CD4-positive, CD25-positive, alpha-beta regulatory T cell (primary cell): ENCODE measurements at regions not wholly inside any gene's neighbourhood (a gene's known extent, or its start where the extent isn't known, plus 50 kb on each side); places are given as distances from the start of the nearest gene placed in this dataset.

Experiments used
- ATAC-seq, 2 donors: fragments of 150-1000 bp; cut with Tn5 transposase; one replicate each; pipeline ENCODE4 v1.10.0; 2021; ENCODE audit warnings: low read depth in 2 of 2, moderate number of reproducible peaks in 2 of 2, moderate library complexity in 1 of 2
- DNase-seq, 3 donors: peaks; one replicate each; pipeline versions ENCODE4 v3.0.0 to v3.0.0-alpha.2; 2012 to 2022; ENCODE audit warnings: mixed read lengths in 1 of 3
- H3K27ac ChIP-seq: one replicate; pipeline ENCODE4 v1.7.0; 2013; ENCODE audit warnings: mild to moderate bottlenecking, low read length; ENCODE audit not compliant: insufficient read depth, poor library complexity, severe bottlenecking
- H3K27me3 ChIP-seq: one replicate; pipeline ENCODE4 v1.7.0; 2013; ENCODE audit warnings: low read length; ENCODE audit not compliant: control insufficient read depth, insufficient read depth
- H3K36me3 ChIP-seq: one replicate; pipeline ENCODE4 v1.7.0; 2013; ENCODE audit warnings: mild to moderate bottlenecking, low read length, moderate library complexity; ENCODE audit not compliant: control insufficient read depth, insufficient read depth
- H3K4me1 ChIP-seq: 2 replicates; pipeline ENCODE4 v1.7.0; 2013; ENCODE audit warnings: mild to moderate bottlenecking, low read length; ENCODE audit not compliant: insufficient read depth, control insufficient read depth, poor library complexity, severe bottlenecking
- H3K4me3 ChIP-seq: one replicate; pipeline ENCODE4 v1.7.0; 2013; ENCODE audit warnings: low read depth, mild to moderate bottlenecking, low read length, moderate library complexity
- H3K9me3 ChIP-seq, 2 experiments: 1 replicate in 1 of 2; 2 replicates in 1 of 2; pipeline ENCODE4 v1.7.0; 2013; ENCODE audit warnings: low read length in 2 of 2, mild to moderate bottlenecking in 1 of 2, moderate library complexity in 1 of 2; ENCODE audit not compliant: control insufficient read depth in 2 of 2
- H3K27ac Mint-ChIP-seq, 3 donors: one replicate each; pipeline ENCODE4 v1.8.0; 2020 to 2022; ENCODE audit warnings: mild to moderate bottlenecking in 3 of 3, mixed read lengths in 3 of 3, moderate library complexity in 2 of 3
- H3K27me3 Mint-ChIP-seq: one replicate; pipeline ENCODE4 v1.8.0; 2022; ENCODE audit warnings: mild to moderate bottlenecking, mixed read lengths
- H3K36me3 Mint-ChIP-seq: one replicate; pipeline ENCODE4 v1.8.0; 2020; ENCODE audit warnings: mixed read lengths
- H3K4me1 Mint-ChIP-seq, 4 donors: one replicate each; pipeline ENCODE4 v1.8.0; 2020 to 2022; ENCODE audit warnings: mixed read lengths in 4 of 4, mild to moderate bottlenecking in 1 of 4
- H3K4me3 Mint-ChIP-seq, 4 donors: one replicate each; pipeline ENCODE4 v1.8.0; 2020 to 2022; ENCODE audit warnings: mild to moderate bottlenecking in 4 of 4, mixed read lengths in 4 of 4, moderate library complexity in 3 of 4
- H3K9me3 Mint-ChIP-seq, 7 donors: one replicate each; pipeline ENCODE4 v1.8.0; 2020 to 2022; ENCODE audit warnings: mixed read lengths in 7 of 7, mild to moderate bottlenecking in 3 of 7, moderate library complexity in 2 of 7

GRCh38 chr3:4029135-4029534, 229.9 kb downstream of the LRRN1 start:
- DNase-seq (no peak), ATAC-seq (no peak)
- Mint-ChIP-seq H3K27me3 (no peaks in the 10 kb centered on the region), H3K36me3 (no peaks in the 10 kb centered on the region), H3K27ac (no peak overlapping the region), H3K4me1 (no peaks in the 10 kb centered on the region), H3K9me3 (peaks cover 0 to 4% (median 0%) of the 10 kb centered on the region in 7 donors), H3K4me3 (no peak overlapping the region)
- Histone ChIP-seq H3K9me3 (no peaks in the 10 kb centered on the region), H3K27me3 (no peaks in the 10 kb centered on the region), H3K36me3 (no peaks in the 10 kb centered on the region), H3K4me3 (no peak overlapping the region), H3K4me1 (no peaks in the 10 kb centered on the region), H3K27ac (no peak overlapping the region)

DNA sequence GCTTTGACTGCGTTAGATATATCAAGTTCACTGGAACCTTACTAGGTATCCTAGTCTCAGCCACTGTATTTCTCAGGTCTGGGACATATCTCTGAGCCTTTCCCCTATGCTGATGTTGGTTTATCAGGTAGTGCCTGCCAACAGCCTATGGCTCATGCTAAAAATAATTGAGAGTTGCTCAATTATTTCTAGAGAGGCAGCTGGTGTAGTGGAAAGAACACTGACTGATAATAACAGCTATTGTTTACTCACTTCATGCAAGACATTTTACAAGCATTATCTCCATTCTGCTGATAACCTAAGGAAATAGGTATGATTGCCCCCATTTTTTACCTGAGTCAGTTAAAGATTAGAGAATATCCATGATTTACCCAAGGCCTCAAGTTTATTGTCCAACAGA, 231.4 kb downstream of the LRRN1 start:
- no peak overlapping the region for H3K27ac Mint-ChIP-seq
- peaks cover 0 to 4% (median 0%) of the 10 kb centered on the region in 7 donors for H3K9me3 Mint-ChIP-seq
- Histone ChIP-seq H3K36me3 (no peaks in the 10 kb centered on the region), H3K27ac (no peak overlapping the region), H3K4me3 (no peak overlapping the region), H3K9me3 (no peaks in the 10 kb centered on the region), H3K27me3 (no peaks in the 10 kb centered on the region), H3K4me1 (no peaks in the 10 kb centered on the region)
- H3K36me3 Mint-ChIP-seq = no peaks in the 10 kb centered on the region
- no peak for ATAC-seq
- H3K4me3 Mint-ChIP-seq = no peak overlapping the region
- no peaks in the 10 kb centered on the region for H3K4me1 Mint-ChIP-seq
- no peaks in the 10 kb centered on the region for H3K27me3 Mint-ChIP-seq
- DNase-seq = no peak

GRCh38 chr3:4033296-4033695, 234.1 kb downstream of the LRRN1 start:
- ATAC-seq (no peak), DNase-seq (no peak)
- no peaks in the 10 kb centered on the region for H3K27me3 Mint-ChIP-seq
- H3K4me3 Mint-ChIP-seq = no peak overlapping the region
- Histone ChIP-seq H3K4me3 (no peak overlapping the region), H3K36me3 (no peaks in the 10 kb centered on the region), H3K9me3 (no peaks in the 10 kb centered on the region), H3K27ac (no peak overlapping the region), H3K4me1 (no peaks in the 10 kb centered on the region), H3K27me3 (no peaks in the 10 kb centered on the region)
- H3K9me3 Mint-ChIP-seq = peaks cover 0 to 1% (median 0%) of the 10 kb centered on the region in 7 donors
- no peaks in the 10 kb centered on the region for H3K4me1 Mint-ChIP-seq
- H3K36me3 Mint-ChIP-seq = no peaks in the 10 kb centered on the region
- no peak overlapping the region for H3K27ac Mint-ChIP-seq

- no peaks in the 10 kb centered on the region for H3K27me3 ChIP-seq
- no peaks in the 10 kb centered on the region for H3K36me3 ChIP-seq
- no peak overlapping the region for H3K4me3 ChIP-seq
- Mint-ChIP-seq H3K27me3 (no peaks in the 10 kb centered on the region), H3K36me3 (no peaks in the 10 kb centered on the region), H3K9me3 (peaks cover 0 to 4% (median 1%) of the 10 kb centered on the region in 7 donors), H3K4me3 (no peak overlapping the region), H3K4me1 (no peaks in the 10 kb centered on the region), H3K27ac (no peak overlapping the region)
- no peak for DNase-seq
- ATAC-seq = no peak
- H3K9me3 ChIP-seq = no peaks in the 10 kb centered on the region
- H3K27ac ChIP-seq = no peak overlapping the region
- H3K4me1 ChIP-seq = no peaks in the 10 kb centered on the region
These were observed 236.8 kb downstream of the LRRN1 start for GRCh38 chr3:4036046-4036445.

DNA sequence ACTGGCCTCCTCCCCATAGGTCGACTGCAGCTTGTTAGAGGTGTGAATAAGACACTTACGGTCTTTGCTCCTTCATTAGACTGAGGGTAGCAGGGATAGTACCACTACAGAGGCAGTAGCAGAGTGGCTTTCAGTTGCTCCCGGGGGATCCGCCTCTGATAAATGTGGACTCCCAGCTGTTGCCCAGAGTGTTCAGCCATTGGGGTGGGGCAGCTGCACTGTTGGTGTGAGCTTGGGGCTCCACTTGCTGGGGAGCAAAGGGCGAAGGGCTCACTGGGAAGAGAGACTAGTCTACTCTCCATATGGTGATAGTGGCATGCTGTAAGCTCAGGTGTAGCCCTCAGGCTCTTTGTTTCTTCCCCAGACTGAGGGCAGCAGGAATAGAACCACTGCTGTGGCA, 239.1 kb downstream of the LRRN1 start:
- Histone ChIP-seq H3K4me3 (no peak overlapping the region), H3K27me3 (no peaks in the 10 kb centered on the region), H3K4me1 (no peaks in the 10 kb centered on the region), H3K36me3 (no peaks in the 10 kb centered on the region), H3K9me3 (no peaks in the 10 kb centered on the region), H3K27ac (no peak overlapping the region)
- Mint-ChIP-seq H3K27ac (no peak overlapping the region), H3K4me1 (no peaks in the 10 kb centered on the region), H3K4me3 (no peak overlapping the region), H3K36me3 (no peaks in the 10 kb centered on the region), H3K9me3 (peaks cover 0 to 7% (median 1%) of the 10 kb centered on the region in 7 donors), H3K27me3 (no peaks in the 10 kb centered on the region)
- no peak for DNase-seq
- ATAC-seq = no peak

GRCh38 chr3:4042070-4042469, 242.8 kb downstream of the LRRN1 start:
- H3K27ac ChIP-seq = no peak overlapping the region
- Mint-ChIP-seq H3K4me3 (no peak overlapping the region), H3K4me1 (no peaks in the 10 kb centered on the region), H3K27ac (no peak overlapping the region), H3K36me3 (no peaks in the 10 kb centered on the region), H3K9me3 (peaks cover 0 to 5% (median 1%) of the 10 kb centered on the region in 7 donors), H3K27me3 (no peaks in the 10 kb centered on the region)
- DNase-seq = no peak
- no peak for ATAC-seq
- no peaks in the 10 kb centered on the region for H3K4me1 ChIP-seq
- no peaks in the 10 kb centered on the region for H3K36me3 ChIP-seq
- H3K4me3 ChIP-seq = no peak overlapping the region
- no peaks in the 10 kb centered on the region for H3K27me3 ChIP-seq
- no peaks in the 10 kb centered on the region for H3K9me3 ChIP-seq

- H3K4me3 Mint-ChIP-seq = no peak overlapping the region
- H3K4me1 Mint-ChIP-seq = no peaks in the 10 kb centered on the region
- Histone ChIP-seq H3K9me3 (no peaks in the 10 kb centered on the region), H3K27ac (no peak overlapping the region), H3K36me3 (no peaks in the 10 kb centered on the region), H3K27me3 (no peaks in the 10 kb centered on the region), H3K4me3 (no peak overlapping the region), H3K4me1 (no peaks in the 10 kb centered on the region)
- no peak for ATAC-seq
- no peak for DNase-seq
- no peak overlapping the region for H3K27ac Mint-ChIP-seq
- no peaks in the 10 kb centered on the region for H3K36me3 Mint-ChIP-seq
- peaks cover 0 to 5% (median 0%) of the 10 kb centered on the region in 7 donors for H3K9me3 Mint-ChIP-seq
- no peaks in the 10 kb centered on the region for H3K27me3 Mint-ChIP-seq
These were observed 243.6 kb downstream of the LRRN1 start for GRCh38 chr3:4042869-4043268.

GRCh38 chr3:4043867-4044575, 244.8 kb downstream of the LRRN1 start:
- H3K4me1 ChIP-seq = no peaks in the 10 kb centered on the region

More at GRCh38 chr3:4043867-4044575, 244.8 kb downstream of the LRRN1 start:
- no peak overlapping the region for H3K4me3 Mint-ChIP-seq
- peaks cover 0 to 3% (median 0%) of the 10 kb centered on the region in 7 donors for H3K9me3 Mint-ChIP-seq
- no peaks in the 10 kb centered on the region for H3K27me3 ChIP-seq
- H3K36me3 Mint-ChIP-seq = no peaks in the 10 kb centered on the region
- H3K4me1 Mint-ChIP-seq = no peaks in the 10 kb centered on the region
- ATAC-seq = no peak
- H3K9me3 ChIP-seq = no peaks in the 10 kb centered on the region
- no peak overlapping the region for H3K4me3 ChIP-seq
- H3K27ac Mint-ChIP-seq = no peak overlapping the region
- no peaks in the 10 kb centered on the region for H3K27me3 Mint-ChIP-seq
- H3K36me3 ChIP-seq = no peaks in the 10 kb centered on the region
- no peak for DNase-seq
- H3K27ac ChIP-seq = no peak overlapping the region
